ENCODE measurements at regions not wholly inside any gene's neighbourhood (a gene's known extent, or its start where the extent isn't known, plus 50 kb on each side); places are given as distances from the start of the nearest gene placed in this dataset.

GRCh38 chr1:198902655-198903054 lies 263.8 kb downstream of the PTPRC start:
- intact Hi-C loops (cut with micrococcal nuclease; ENCODE audit: unreplicated experiment): loop anchor here (2.0 kb wide), 1 partner anchor 34 kb away; no protein-coding TSS in a partner anchor
- POLR2A ChIA-PET (ENCODE audit: low non-redundant PET): interaction anchor here (0.8 to 1.3 kb wide), 3 partner anchors 27 to 409 kb away, joined by 3 to 6 read pairs (median 4); no protein-coding TSS in a partner anchor
- CTCF ChIA-PET: no interaction called here

GRCh38 chr1:198903203-198903602 lies 264.4 kb downstream of the PTPRC start:
- POLR2A ChIA-PET (ENCODE audit: low non-redundant PET): interaction anchor here (0.8 to 1.3 kb wide), 3 partner anchors 27 to 409 kb away, joined by 3 to 6 read pairs (median 4); no protein-coding TSS in a partner anchor

More at GRCh38 chr1:198902655-198903054, 263.8 kb downstream of the PTPRC start:
- Histone ChIP-seq H3K36me3 (ENCODE audit: insufficient read depth, low read length, poor library complexity, severe bottlenecking) (peaks cover 55% of the 10 kb centered on the region), H3K4me1 (ENCODE audit: insufficient read depth, low read length, poor library complexity, severe bottlenecking) (peaks cover 97% of the 10 kb centered on the region), H3K27ac (ENCODE audit: low read depth, low read length, poor library complexity, severe bottlenecking) (peak overlapping the region; percentile 93), H3K4me3 (ENCODE audit: low read depth, low read length, poor library complexity, severe bottlenecking) (peak overlapping the region; percentile 23), H3K27me3 (replicated peaks; ENCODE audit: insufficient read depth, low read depth, low read length, poor library complexity) (no peaks in the 10 kb centered on the region), H3K9me3 (ENCODE audit: low read depth, low read length, poor library complexity, severe bottlenecking) (no peaks in the 10 kb centered on the region)
- no TSS peak for BruUV-seq (replicated peaks)
- TF ChIP-seq CTCF (conservative IDR thresholded peaks at IDR 0.05; ENCODE audit: low read depth, low read length): no peak
- no peak for TF ChIP-seq EZH2 (IDR thresholded peaks at IDR 0.05; ENCODE audit: borderline replicate concordance, low read depth, low read length, poor library complexity, severe bottlenecking)
- peak; percentile 64 for DNase-seq (ENCODE audit: low spot score)

GRCh38 chr1:198903621-198904020 lies 264.8 kb downstream of the PTPRC start:
- Histone ChIP-seq H3K9me3 (ENCODE audit: low read depth, low read length, poor library complexity, severe bottlenecking) (no peaks in the 10 kb centered on the region), H3K27me3 (replicated peaks; ENCODE audit: insufficient read depth, low read depth, low read length, poor library complexity) (no peaks in the 10 kb centered on the region), H3K4me3 (ENCODE audit: low read depth, low read length, poor library complexity, severe bottlenecking) (peak overlapping the region; percentile 23), H3K27ac (ENCODE audit: low read depth, low read length, poor library complexity, severe bottlenecking) (peak overlapping the region; percentile 93), H3K4me1 (ENCODE audit: insufficient read depth, low read length, poor library complexity, severe bottlenecking) (peaks cover 97% of the 10 kb centered on the region), H3K36me3 (ENCODE audit: insufficient read depth, low read length, poor library complexity, severe bottlenecking) (peaks cover 46% of the 10 kb centered on the region)
- CTCF ChIA-PET: no interaction called here
- BruUV-seq (replicated peaks): TSS peak; percentile 94
- intact Hi-C loops (cut with micrococcal nuclease; ENCODE audit: unreplicated experiment): loop anchor here (2.0 kb wide), 1 partner anchor 33 kb away; no protein-coding TSS in a partner anchor
- TF ChIP-seq CTCF (conservative IDR thresholded peaks at IDR 0.05; ENCODE audit: low read depth, low read length): no peak
- DNase-seq (ENCODE audit: low spot score): no peak
- POLR2A ChIA-PET (ENCODE audit: low non-redundant PET): interaction anchor here (0.8 to 1.3 kb wide), 2 partner anchors 27 to 408 kb away, joined by 4 to 6 read pairs; no protein-coding TSS in a partner anchor

More at GRCh38 chr1:198903203-198903602, 264.4 kb downstream of the PTPRC start:
- no TSS peak for BruUV-seq (replicated peaks)
- CTCF ChIA-PET: no interaction called here
- peak overlapping the region; percentile 23 for H3K4me3 ChIP-seq (ENCODE audit: low read depth, low read length, poor library complexity, severe bottlenecking)
- no peak for TF ChIP-seq EZH2 (IDR thresholded peaks at IDR 0.05; ENCODE audit: borderline replicate concordance, low read depth, low read length, poor library complexity, severe bottlenecking)
- no peak for TF ChIP-seq CTCF (conservative IDR thresholded peaks at IDR 0.05; ENCODE audit: low read depth, low read length)
- DNase-seq (ENCODE audit: low spot score): peak; percentile 93
- intact Hi-C loops (cut with micrococcal nuclease; ENCODE audit: unreplicated experiment): loop anchor here (2.0 kb wide), 1 partner anchor 34 kb away; no protein-coding TSS in a partner anchor
- peak overlapping the region; percentile 93 for H3K27ac ChIP-seq (ENCODE audit: low read depth, low read length, poor library complexity, severe bottlenecking)
- H3K4me1 ChIP-seq (ENCODE audit: insufficient read depth, low read length, poor library complexity, severe bottlenecking): peaks cover 97% of the 10 kb centered on the region
- no peaks in the 10 kb centered on the region for H3K9me3 ChIP-seq (ENCODE audit: low read depth, low read length, poor library complexity, severe bottlenecking)
- peaks cover 50% of the 10 kb centered on the region for H3K36me3 ChIP-seq (ENCODE audit: insufficient read depth, low read length, poor library complexity, severe bottlenecking)
- H3K27me3 ChIP-seq (replicated peaks; ENCODE audit: insufficient read depth, low read depth, low read length, poor library complexity): no peaks in the 10 kb centered on the region

All from A673 (cell line).